NCI-H1694 treated with DMSO at 0.1 percent for 48 hours (cell line): ENCODE measurements at regions not wholly inside any gene's neighbourhood (a gene's known extent, or its start where the extent isn't known, plus 50 kb on each side); places are given as distances from the start of the nearest gene placed in this dataset.

Experiments used
- DNase-seq: peaks from one replicate; lab custom pipeline; 2025; lab: John Stamatoyannopoulos, UW

- no peak for DNase-seq
Observed at GRCh38 chr2:142254031-142254430, 123.2 kb upstream of the LRP1B start.

- no peak for DNase-seq
Observed at GRCh38 chr2:142241016-142241415, 110.2 kb upstream of the LRP1B start.

GRCh38 chr2:142236181-142236580 is 105.4 kb upstream of the LRP1B start:
- no peak for DNase-seq

GRCh38 chr2:142234741-142235140 is 103.9 kb upstream of the LRP1B start:
- DNase-seq: no peak

- no peak for DNase-seq
Observed at GRCh38 chr2:142223309-142223708, 92.5 kb upstream of the LRP1B start.

- no peak for DNase-seq
Observed at GRCh38 chr2:142222715-142223114, 91.9 kb upstream of the LRP1B start.

- peak; percentile 27 for DNase-seq
Observed at GRCh38 chr2:142220901-142221300, 90.1 kb upstream of the LRP1B start.

- DNase-seq: no peak
Observed at GRCh38 chr2:142220239-142220638, 89.4 kb upstream of the LRP1B start.

- DNase-seq: no peak
Observed at GRCh38 chr2:142218471-142218870, 87.7 kb upstream of the LRP1B start.

- DNase-seq: no peak
Observed at GRCh38 chr2:142217804-142218203, 87.0 kb upstream of the LRP1B start.

- DNase-seq: no peak
Observed at GRCh38 chr2:142200062-142200461, 69.2 kb upstream of the LRP1B start.

GRCh38 chr2:142199073-142199472 is 68.3 kb upstream of the LRP1B start:
- no peak for DNase-seq

- DNase-seq: no peak
Observed at GRCh38 chr2:142190805-142191204, 60.0 kb upstream of the LRP1B start.

- DNase-seq: no peak
Observed at GRCh38 chr2:142189501-142189900, 58.7 kb upstream of the LRP1B start.

GRCh38 chr2:142188562-142188961 is 57.7 kb upstream of the LRP1B start:
- DNase-seq: no peak

GRCh38 chr2:142180820-142181533 is 50.2 kb upstream of the LRP1B start:
- no peak for DNase-seq
